ENCODE measurements at regions not wholly inside any gene's neighbourhood (a gene's known extent, or its start where the extent isn't known, plus 50 kb on each side); places are given as distances from the start of the nearest gene placed in this dataset.
"Not testable (repeated sequence)": the region's sequence is repeated elsewhere in the genome, so short reads cannot be mapped to it uniquely, and the experiment has no call there.

DNA sequence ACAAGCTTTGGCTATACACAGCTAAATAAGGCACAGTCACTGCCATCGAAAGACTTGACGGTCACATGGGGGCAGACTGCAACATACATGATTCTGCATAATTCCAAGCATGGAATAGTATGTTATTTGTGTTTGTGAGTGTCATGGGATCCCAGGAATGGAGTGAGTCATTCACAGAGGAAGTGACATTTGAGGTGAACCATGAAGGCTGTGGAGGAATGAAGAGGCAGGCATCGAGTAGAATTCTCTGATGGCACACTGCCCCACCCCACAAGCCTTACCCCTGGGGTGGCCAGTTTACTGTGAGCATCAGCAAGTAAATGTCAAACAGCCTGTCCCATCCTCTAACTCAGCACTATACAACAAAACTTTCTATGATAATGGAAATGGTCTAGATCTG is 619.7 kb downstream of the MID1IP1 start:
- no peak for DNase-seq

DNA sequence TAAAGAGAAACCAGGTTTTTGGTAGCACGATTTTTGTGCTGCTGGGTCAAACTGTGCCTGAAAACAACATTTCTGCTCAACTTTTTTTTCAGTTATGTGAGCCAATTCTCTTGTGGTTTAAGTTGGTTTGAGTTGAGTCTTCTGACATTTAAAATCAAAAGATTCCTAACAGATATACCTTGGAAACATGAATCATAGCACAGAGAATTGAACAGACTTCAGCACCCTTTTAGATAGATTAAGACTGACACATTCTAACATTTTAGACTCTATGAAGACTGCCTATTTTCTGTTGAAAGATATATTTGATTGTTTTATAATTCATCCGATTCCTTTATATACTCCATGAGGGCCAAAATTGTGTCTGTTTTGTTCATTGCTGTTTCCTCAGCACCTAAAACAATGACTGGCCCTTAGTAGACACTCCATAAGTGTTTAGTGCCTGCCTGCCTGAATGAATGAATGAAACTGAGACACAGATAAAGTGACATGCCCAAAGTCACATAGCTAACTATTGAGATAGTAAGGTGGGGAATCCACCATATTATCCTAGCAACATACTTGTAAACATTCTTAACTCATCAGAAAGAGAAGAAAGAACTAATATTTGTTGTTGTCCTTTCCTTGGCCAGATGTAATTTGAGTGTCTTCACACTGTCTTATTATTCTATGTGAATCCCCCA is 624.0 kb downstream of the MID1IP1 start:
- no peak for DNase-seq

DNA sequence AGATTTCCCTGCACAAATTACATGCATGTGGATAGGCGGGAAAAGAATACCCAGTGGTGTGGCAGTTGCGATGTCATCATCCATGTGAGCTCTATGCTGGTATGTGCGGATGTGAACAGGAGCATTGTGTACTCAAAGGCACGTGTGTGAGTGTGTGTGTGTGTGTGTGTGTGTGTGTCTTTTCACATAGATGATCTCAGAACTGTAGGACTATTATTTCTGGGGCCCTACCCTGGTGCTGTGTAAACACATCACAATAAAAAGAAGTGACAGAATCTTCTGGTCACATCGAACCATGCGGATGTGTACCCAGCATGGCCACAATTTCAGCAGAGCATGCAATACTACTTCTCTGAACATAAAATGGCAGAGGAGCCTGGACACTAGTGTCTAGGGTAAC is 624.8 kb downstream of the MID1IP1 start:
- DNase-seq = no peak

DNA sequence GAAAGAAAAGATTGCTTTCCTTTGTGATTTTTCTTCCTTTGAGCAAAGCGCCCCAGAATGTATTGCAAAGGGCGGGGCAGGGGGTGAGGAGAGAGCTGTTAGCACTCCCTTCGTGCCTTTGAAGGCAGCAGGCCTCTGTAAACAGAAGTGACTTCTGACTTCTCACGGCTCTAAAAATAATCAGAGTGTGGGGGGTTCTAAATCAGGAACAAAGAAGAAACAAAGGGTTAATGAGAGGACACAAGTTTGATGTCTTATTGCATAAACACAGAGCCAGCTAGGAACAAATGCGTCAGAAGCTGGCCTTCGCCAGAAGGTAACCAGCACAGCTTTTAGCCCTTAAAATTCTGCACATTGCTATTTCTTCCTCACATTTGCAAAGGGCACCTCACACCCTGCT is 626.2 kb downstream of the MID1IP1 start:
- no peak for DNase-seq

DNA sequence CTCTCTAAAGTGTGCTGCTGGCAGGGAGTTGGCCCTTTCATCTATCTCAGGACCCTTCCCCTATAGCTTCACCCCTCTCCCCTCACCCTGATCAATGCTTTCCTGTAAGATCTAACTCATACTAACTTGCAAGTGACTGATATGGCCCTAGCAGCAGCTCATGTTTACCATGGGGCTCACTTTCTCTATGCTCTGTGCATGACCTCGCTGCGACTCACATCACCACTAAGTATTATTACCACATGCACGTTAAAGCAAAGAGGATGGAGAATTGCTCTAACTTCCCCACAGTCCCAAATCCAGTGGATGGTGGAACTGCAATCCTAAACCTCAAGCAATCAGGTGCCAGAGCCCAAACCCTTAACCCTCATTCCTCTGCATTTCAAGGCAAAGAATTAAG is 626.6 kb downstream of the MID1IP1 start:
- DNase-seq = no peak

DNA sequence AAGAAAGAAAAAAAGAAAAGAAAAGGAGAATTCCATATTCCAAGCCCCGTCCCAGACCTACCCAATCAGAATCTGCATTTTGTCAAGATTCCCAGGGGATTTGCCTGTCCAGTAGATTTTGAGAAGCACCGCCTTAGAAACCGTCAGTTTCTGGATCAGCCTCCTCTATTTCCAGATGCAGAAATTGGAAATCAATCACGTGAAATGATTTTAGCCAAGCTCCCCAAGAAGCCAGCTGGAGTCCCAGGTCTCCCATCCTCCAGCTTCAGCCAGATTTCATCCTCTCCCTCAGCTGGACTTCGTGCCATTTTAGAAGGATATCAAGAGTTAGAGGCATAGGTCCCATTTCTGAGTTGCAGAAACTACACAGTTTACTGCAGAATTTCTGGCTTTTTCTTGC is 629.3 kb downstream of the MID1IP1 start:
- no peak for DNase-seq

DNA sequence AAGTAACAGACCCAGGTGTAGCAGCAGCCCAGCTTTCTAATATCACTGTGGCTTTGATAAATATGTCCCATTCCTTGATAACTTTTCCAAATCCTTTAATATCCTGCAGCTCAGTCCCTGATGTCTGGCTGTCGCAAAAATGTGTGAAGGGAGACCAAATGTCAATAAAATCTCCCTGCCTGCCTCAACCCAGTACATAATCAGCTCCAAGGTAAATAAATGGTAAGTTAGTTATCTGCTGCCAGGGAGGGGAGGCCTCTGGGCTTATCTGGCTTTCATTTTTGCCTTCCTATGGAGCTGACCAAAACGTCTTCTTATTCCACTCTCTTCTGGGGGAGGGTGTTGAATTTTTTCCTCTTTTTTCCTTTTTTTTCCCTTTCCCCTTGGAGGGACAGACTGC is 630.6 kb downstream of the MID1IP1 start:
- no peak for DNase-seq

DNA sequence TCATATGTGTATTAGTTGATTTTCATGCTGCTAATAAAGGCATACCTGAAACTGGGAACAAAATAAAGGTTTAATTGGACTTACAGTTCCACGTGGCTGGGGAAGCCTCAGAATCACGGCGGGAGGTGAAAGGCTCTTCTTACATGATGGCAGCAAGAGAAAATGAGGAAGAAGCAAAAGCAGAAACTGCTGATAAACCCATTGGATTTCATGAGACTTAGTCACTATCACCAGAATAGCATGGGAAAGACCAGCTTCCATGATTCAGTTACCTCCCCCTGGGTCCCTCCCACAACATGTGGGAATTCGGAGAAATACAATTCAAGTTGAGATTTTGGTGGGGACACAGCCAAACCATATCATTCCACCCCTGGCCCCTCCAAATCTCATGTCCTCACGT is 633.4 kb downstream of the MID1IP1 start:
- DNase-seq = not testable (repeated sequence)

DNA sequence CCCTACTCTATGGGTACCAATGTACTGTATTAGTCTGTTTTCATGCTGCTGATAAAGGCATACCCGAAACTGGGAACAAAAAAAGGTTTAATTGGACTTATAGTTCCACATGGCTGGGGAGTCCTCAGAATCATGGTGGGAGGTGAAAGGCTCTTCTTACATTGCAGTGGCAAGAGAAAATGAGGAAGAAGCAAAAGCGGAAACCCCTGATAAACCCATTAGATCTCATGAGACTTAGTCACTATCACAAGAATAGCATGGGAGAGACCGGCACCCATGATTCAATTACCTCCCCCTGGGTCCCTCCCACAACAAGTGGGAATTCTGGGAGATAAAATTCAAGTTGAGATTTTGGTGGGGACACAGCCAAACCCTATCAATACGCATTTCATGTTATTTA is 635.3 kb downstream of the MID1IP1 start:
- DNase-seq = not testable (repeated sequence)

DNA sequence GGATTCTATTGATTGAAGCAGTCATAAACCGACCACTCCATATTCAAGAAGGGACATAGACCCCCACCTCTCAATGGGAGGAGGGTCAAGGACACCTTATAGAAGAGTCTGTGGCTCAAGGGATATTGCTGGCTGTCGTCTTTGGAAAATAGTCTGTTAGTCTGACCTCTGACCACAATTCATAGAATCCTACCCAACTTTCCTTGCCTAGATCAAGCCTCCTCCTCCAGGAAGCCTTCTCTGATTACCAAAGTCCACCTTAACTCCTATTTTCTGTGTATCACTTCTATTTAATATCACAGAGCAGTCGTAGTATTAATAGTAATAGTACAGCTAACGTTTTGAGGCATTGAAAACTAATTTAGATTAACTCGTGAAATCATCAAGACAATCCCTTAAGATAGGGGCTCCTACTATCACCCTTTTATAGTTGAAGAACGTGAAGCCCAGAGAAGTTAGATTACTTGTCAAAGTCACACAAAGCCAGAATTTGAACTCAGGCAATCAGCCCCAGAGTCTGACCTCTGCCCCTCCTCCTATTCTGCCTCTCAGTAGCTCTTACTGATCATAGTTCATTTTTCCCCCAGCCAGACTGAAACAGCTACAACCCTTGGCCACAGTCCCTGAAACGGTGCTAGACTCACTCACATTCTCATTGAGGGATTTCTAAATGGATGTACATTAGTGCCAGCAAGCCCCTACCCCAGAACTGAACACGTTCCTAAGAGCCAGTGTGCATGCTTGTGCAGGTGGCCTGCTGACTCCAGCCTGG is 636.6 kb downstream of the MID1IP1 start:
- no peak for DNase-seq

DNA sequence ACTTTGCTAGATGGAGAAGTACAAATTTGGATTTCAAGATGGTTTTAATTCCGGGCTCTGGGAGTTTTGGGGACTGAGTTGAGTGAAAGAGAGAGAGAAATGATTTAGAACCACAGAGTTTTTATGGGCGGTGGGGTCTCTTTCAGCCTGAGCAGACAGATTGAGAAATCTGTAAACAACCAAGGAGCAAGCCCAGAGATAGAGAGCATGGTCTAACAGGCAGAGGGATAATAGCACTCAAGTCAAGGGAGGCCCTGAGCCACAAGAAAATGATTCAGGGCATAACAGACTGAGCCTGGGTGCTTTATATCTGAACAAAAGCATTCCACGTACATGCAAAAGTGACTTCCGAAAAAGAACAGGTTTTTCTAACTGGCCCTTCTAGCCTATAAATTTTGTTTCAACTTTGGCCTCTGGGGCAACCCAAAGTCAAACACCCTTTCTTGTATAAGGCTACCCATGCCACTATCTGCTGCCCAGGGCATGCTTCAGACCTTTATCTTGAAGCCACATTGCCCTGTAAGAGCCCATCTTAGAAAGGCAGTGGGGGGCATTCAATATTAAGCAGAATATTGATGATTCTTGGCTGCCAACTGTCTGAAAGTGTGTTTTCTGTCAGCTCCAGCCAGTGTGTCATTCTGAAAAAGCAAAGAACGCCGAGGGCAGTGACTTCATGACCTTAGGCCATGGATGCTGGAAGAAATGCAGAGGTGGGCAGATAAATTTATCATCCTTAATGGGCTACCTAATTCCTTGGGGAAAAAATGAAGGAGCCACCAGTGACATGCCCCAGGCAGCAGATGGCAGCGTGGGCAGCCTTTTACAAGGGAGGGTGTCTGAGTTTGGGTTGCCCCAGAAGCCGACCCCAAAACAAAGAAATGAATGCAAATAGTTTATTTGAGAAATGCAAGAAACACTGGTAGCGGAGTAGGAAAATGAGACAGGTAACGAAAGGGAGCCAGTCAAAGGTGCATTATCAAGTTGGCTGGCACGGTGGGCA is 637.6 kb downstream of the MID1IP1 start:
- DNase-seq = no peak

DNA sequence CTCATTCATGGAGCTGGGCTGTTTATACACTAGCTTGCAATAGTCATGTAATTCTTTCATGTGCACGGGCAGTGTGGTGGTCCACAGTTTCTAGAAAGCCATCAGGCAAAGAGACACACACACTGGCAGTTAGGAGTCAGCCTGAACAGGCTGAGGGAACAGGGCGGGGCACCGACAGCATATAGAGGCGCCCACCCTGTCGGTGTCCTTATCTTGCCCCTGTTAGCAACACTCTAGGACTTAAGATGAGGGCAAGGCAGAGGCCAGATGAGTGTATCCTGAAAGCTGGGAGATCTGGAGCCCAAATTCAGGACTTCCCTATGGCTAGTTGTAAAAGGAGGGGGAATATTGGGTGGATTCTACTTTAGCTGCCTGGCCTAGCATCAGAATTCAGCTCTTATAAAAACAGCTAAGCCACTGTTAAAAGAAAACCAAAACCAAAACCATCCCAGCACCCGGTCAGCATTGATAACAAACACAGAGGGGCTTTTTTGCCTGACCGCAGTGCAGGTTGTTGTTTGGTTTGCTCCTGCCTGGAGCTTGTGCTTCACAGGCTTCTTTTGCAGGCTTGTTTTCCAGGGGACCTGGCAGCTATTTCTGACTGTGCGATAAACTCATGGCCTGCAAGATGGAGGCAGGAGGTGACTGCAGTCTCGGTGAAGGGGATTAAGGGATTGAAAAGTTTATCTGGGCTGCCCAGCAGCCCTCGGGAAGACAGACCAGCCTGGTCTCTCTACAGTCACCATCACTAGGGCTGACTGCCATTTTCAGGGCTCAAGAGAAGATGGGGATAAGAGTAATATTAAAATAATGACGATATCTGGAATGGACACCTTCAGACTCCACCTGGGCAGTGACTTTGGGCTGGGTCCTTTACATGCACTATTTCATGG is 638.9 kb downstream of the MID1IP1 start:
- peak; percentile 43 for DNase-seq

DNA sequence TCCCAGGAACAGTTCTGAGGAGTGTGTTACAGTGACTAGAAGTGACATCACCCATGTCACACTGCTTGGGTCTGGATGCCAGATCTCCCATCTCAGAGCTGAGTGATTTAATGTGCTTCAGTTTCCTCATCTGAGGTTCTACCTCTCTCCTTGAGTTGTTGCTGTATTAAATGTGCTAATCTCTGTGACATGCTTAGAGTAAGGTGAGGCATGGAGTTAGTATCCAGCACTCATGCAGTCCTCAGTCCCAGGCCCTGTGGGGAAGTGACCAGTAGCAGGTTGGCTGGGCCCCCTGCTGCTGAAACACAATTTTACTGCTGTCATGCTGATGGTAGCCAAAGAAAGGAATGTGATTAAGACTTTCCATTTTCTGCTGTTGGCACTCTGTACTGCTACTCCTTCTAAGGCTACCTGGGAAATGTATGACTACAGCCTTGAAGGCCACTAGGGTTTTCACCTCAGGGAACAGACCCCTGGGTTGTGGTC is 639.6 kb downstream of the MID1IP1 start:
- no peak for DNase-seq

DNA sequence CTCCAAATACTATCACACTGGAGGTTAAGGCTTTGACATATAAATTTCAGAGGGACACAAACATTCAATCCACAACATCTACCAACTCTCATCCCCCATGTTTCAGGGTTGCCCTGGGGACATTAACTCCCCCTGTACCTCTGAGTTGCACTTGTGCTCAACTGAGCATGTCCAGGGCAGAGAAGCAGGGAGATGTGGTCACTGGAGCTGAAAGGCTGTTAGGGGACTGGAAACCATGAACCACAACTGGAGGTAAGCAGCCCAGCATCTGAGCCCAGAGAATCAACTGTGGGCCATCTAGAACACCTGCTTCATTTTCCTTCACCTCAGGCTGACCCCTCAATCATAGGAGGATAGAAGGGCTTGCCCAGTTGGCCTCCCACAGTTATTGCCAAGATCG is 641.1 kb downstream of the MID1IP1 start:
- no peak for DNase-seq

DNA sequence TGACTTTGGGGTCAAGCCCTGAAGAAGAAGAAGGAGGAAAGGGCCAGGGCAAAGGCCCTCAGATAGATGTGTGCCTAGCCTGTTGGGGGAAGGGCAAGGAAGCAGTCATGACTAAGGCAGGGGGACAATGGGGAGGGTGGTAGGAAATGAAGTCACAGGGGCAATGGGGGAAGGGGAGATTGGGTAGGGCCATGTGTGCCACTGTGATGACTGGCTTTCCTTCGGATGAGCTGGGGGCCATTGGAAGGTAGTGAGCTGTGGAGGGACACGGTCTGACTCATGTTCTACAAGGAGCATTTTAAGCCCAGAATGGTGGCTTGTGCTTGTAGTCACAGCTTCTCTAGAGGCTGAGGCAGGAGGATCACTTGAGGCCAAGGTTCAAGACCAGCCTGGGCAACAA is 642.0 kb downstream of the MID1IP1 start:
- DNase-seq = no peak

DNA sequence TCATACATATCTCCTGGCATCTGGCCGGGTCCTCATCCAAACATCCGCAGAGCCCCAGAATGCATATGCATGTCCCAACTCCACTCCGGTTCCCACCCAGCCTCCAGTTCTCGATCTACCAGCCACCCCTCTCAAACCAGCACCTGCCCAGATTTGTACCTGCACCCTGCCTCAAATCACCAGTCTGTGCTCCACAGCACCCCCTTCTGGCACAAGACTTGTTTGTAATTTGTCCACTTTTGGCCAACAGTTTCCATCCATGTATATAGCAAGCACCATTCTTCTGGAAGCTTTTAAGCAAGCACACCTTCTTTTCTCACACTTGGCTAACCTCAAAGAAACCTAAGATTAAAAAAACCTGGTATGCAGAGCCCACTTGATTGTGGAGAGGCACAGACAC is 644.1 kb downstream of the MID1IP1 start:
- DNase-seq = peak; percentile 44

DNA sequence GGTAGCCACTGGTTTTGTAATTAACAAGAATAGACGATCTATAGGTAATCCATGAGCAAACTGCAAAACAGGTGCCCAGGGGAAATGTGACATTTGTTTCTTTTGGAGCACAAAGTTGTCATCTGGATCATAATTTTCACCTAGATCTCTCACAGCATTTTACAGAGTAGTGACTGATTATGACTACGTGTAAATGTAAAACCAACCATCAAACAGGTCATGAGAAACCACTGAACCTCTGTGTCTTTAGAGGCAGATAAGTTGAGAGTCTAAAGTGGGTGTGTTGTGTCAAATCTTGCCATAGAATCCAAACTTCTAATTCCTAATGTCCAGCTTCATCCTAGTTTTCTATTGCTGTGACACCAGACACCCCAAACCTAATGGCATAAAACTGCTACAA is 648.1 kb downstream of the MID1IP1 start:
- no peak for DNase-seq

DNA sequence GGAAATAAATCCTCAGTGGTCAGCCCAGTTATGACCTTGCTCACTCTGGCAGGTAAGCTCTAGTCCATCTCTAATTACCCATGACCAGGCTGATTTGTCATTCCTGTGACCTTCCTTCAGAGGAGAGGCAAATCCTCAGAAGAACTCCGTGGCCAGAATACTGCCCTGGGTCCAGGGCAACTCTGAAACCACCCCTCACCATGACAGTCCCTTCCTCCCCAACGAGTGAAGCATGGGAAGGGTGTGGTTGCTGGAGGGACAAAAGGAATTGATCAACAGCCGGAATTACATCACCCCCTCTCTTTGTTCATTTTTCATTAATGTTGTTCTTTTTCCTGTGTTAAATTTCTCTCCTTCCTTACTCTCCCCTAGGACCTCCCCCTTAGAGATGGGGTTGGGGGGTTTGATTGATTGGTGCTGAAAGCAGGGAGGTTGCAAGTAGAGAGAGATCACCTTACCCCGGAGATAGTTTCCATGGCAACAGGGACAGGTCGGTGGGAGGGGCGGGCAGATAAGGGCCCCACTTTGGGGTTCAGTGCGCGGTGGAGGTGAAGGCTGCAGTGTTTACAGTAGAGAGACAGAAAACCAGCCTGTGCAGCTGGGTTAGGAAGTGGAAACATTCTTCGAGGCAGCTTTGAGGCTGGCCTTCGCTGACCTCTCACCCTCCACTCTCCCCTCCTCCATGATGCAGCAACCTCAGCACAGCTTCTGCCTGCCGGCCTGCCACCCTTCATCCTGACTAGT is 647.4 kb downstream of the BCOR start:
- DNase-seq = peak; percentile 30

DNA sequence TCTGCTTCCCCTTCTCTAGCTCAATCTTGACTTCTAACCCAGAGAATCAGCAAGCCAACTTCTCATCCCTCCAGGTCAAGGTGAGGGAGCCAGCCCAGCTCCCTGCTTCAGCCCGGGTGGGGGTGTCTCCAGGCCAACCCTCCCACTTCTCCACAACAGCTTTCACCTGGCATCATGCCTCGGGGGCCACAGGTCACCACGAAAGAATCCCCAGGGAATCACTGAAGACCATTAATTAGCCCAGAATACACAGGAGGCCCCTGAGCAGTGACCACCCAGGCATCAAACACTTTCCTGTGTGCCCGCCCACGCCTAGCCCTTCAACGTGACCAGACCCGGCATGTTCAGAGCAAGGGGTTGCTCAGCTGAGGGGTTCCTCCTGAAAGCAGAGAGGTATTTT is 646.7 kb downstream of the BCOR start:
- no peak for DNase-seq

DNA sequence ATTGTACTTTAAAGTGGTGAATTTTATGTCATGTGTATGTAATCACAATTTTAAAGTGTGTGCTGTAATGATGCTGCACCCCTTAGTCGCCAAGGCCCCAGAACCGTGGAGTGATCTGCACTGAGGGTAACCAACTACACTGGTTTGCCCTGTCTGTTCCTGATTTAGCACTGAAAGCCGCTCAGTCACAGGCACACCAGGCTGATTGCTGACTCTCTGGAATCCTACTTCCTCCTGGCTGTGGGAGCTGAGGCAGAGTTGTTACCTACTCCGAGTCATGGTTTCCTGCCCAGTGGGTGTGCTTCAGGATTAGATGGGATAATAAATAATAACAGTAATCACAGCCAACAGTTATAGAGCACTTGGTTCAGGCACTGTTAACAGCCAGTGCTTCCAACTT is 645.4 kb downstream of the BCOR start:
- DNase-seq = no peak

DNA sequence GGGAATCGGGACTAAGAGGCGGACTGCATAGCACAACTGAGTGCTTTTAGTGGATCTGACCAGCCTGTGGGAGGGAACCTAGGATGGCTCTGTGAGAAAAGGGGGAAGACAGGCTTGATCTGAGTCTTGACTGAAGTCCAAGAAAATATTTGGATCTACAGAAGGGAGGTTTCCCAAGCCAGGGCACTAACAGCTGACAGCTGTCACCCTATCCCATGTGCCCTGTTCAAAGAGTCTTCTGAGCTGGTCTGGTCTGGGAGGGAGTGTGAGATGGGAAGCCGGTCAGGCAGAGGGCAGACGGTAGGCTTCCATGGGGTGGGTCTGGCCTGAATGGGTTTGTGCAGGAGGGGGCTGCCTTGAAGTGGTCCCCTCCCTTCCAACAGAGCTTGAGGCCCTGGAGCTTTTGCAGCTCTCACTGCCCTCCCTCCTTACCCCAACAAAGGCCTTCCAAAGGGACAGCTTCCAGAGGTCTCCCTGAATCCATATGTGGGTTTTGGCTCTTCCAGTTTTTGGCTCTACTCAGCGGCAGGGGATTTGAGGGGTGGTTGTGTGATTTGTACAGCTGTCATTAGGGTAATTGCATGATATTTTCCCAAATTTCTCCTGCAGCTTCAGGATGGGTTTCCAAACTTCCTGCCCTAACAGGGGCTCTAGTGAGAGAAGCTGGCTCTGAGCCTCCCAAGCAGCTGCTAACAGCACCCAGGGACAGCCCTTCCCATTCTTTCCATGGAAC is 643.7 kb downstream of the BCOR start:
- DNase-seq = no peak
